GM18502 (cell line): ENCODE measurements at regions not wholly inside any gene's neighbourhood (a gene's known extent, or its start where the extent isn't known, plus 50 kb on each side); places are given as distances from the start of the nearest gene placed in this dataset.

Source experiments
- ATAC-seq: cut with Tn5 transposase; IDR thresholded peaks from one replicate; pipeline ENCODE4 v1.9.1; 2021; ENCODE audit warnings: mild to moderate bottlenecking; ENCODE audit not compliant: unreplicated experiment, poor library complexity

DNA sequence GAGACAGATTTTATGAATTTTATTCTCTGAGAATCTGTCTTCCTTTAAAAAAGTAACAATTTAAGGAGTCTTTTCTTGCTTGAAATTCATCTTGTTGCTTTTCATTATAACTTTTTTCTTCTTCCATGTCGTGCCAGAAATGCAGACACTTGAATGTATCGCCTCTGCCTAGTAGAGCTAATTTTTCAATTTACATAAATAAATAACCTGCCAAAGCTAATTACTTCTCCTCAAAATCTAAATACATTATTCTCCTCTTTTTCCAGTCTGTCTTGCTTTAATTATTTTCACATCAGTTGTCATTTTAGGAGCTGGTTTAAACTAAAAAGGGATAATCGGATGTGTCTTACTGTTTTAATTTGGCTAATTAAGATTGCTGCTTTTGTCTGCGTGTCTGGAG is 711.1 kb upstream of the SEL1L start:
- ATAC-seq, result no peak

GRCh38 chr14:82251494-82251893 is 717.8 kb upstream of the SEL1L start:
- ATAC-seq, result no peak

DNA sequence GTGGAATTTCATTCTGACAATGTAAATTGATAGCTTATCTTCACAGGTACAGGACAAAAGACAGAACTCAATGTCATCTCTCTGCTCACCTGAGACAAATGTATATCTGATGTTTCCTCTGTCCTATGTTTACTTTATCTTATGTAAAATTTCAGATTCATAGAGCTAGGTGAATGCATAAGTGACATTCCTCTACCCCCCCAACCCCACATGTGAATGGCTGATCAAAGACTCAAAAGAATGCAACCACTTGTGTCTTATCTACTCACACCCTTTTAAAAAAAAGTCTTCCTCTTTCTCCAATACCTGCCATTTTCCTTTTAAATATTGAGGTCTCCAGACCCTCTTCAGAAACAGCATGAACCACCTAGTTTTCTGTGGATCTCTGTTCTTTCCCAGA is 736.6 kb upstream of the SEL1L start:
- ATAC-seq, result no peak

- no peak for ATAC-seq
Observed at GRCh38 chr14:82298811-82299210, 765.2 kb upstream of the SEL1L start.

- ATAC-seq, result no peak
Observed at GRCh38 chr14:82309199-82309598, 775.5 kb upstream of the SEL1L start.

DNA sequence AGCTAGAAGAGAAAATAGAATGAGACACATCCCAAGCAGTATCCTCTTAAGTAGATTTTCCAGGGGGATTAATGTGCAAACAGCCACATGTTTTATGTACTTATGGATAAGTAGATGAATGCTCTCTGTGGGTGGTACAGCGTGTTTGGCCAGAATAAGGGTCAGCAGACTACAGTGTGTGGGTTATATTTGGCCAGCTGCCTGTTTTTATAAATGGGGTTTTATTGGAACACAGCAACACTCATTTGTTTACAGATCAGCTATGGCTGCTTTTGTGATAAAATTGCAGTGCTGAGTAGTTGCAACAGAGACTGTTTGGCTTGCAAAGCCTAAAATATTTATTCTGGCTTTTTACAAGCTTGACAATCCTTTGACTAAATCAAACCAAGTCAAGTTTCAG is 780.2 kb upstream of the SEL1L start:
- no peak for ATAC-seq

DNA sequence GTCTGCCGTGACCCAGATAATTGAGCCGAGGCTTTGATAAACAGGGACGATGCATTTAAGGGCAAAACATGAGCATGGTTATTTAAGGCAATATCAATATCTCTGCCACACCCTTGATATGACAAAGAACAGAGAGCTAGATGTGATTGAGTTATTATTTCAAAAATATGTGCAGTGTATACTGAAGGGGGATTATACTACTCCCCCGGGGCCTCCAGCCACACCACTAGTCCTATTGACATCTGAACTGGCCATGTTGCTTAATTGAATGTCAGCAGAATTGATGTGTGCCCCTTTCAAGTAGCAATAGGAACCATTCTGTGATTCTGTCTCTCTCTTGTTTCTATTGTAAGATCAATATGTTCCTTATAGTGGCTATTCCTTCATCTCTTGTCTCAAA is 794.8 kb upstream of the SEL1L start:
- no peak for ATAC-seq

DNA sequence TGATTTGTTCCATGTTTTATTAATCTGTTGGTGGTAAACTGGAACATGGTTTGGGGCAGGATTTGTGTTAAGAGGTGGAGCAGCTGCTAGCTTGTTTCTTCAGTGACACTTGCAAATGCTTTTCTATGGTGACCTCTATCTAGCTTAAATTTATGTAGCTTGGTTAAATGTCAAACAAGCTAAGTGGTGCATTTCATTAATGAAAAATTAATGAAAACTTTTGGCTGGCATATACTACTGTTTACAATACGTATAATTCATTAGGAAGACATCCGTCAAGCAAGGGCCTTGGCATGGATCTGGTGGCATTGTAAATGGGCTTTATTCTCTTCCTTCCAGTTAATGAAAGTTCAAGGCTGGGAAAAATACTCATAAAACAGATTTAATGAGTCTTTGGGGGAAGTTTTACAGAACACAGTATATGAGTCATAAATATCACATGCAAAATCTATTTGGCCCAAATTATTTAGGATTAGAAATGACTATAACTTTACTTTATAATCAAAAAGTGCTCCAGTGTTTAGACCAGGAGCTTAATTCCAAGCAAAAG is 807.7 kb upstream of the SEL1L start:
- no peak for ATAC-seq

- no peak for ATAC-seq
Observed at GRCh38 chr14:82342596-82342995, 808.9 kb upstream of the SEL1L start.

- no peak for ATAC-seq
Observed at GRCh38 chr14:82345184-82345583, 811.5 kb upstream of the SEL1L start.

DNA sequence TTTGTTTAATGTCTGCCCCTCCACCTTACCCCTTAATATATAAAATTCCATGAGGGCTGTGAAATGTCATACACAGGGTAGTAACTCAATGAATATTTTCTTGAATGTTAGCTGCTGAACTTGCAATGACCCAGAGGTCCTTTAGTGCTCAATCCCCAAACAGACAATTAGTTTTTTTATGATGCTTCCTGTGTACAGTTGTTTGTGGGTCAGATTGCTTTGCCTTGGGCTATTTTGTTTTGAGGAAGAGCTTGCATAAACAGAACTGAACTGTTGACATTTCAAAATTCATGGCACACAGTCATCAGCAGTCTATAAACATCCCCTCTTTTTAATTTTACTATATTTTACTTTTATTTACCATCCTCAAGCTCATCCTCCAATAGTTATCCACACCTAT is 820.5 kb upstream of the SEL1L start:
- ATAC-seq, result no peak

GRCh38 chr14:82359201-82359600 is 825.5 kb upstream of the SEL1L start:
- no peak for ATAC-seq

GRCh38 chr14:82362452-82362851 is 828.8 kb upstream of the SEL1L start:
- no peak for ATAC-seq

DNA sequence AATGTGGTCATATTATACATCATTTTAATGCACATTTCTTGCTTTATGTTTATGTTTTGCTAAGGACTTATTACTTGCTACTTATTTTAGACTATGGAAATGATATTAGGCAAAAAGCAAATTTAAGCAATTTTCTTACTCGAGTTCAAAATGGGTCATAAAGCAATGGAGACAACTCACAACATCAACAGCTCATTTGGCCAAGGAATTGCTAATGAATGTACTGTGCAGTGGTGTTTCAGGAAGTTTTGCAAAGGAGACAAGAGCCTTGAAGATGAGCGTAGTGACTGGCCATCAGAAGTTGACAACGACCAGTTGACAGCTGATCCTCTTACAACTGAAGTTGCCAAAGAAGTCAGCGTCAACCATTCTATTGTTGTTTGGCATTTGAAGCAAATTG is 831.8 kb upstream of the SEL1L start:
- ATAC-seq, result no peak

GRCh38 chr14:82366803-82367202 is 833.1 kb upstream of the SEL1L start:
- no peak for ATAC-seq

DNA sequence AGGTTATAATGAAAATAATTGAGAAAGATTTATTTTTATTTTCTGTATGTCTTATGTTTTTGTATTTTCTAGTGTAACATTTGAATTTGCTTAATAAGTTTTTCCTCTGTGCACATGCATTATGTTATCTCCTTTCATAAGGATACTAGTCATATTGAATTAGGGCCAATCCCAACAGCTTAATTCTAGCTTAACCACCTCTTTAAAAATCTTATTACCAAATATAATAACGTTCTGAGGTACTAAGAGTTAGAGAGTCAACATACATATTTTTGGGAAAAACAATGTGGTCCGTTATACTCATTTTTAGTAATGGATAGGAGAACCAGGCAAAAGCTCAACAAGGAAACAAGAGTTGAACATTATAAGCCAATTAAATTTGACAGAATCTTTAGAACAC is 845.6 kb upstream of the SEL1L start:
- ATAC-seq, result no peak

DNA sequence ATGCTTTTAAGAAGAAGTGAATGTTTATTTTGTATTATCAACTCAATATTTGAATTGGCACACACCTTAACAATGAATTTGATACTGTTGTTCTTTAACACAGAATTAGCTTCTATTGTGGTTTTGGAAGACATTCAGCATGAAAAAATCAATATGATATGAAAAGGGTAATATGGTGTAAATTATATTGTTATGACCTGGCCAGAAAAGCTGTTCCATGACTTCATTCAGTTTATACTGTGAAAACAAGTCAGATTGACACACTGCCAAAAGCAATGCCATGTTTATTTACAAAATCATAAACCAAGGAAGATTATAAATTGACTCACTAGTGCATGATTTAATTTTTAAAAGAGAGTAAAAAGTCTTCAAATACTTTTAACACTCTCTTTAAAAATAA is 851.4 kb upstream of the SEL1L start:
- no peak for ATAC-seq

DNA sequence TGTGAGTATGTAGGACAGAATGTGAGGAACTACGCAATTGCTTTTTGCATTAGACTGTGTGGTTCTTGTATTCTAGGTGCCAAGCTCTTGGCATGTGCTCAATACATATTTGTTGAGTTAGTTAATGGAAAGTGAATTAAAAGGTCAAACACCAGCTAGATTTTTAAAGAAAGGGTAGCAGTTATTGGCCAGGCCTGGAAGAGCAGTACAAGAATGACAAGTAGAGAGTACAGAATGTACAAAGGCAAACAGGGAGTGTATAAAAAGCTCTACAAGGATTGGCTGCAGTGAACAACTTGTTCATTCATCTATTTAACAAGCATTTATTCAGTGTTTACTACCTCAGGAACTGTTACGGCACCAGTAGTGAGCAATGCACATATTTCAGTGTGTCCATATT is 854.0 kb upstream of the SEL1L start:
- no peak for ATAC-seq

DNA sequence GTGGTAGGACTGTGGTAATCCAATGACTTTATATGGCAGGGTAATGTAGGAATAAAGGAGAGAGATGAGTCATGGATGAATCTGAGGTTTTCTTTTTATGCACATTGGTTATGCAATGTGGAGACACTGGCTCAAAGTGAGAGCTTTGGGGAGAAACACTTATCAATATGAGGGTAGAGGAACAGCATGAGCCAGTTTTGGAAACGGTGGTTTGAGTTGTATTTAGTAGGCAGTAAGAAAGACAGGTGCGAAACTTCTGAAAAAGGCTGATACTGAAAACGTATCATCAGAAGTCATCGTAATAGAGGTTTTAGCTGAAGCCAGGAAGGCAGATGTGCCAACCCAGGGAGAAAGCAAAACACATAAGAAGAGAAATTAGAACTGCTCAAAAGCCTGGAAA is 854.8 kb upstream of the SEL1L start:
- ATAC-seq, result no peak

DNA sequence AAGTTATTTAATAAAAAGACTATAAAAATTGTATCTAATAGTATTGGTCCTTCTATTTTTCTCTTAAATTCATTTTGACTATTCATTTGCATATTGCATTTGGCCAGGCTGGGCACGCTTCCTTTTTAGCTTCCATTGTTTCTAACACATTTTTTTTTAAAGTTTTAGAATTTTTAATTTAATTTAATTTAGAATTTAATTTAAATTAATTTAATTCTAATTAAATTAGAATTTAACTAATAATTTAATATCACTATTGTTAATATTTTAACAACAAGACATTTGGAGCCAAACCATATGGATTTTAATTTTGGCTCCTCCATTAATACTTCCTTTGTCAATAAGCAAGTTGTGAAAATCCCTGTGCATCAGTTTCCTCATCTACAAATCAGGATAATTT is 856.9 kb upstream of the SEL1L start:
- ATAC-seq, result no peak

- no peak for ATAC-seq
Observed at GRCh38 chr14:82394916-82395315, 861.3 kb upstream of the SEL1L start.

- no peak for ATAC-seq
Observed at GRCh38 chr14:82398256-82398655, 864.6 kb upstream of the SEL1L start.

- no peak for ATAC-seq
Observed at GRCh38 chr14:82403987-82404386, 870.3 kb upstream of the SEL1L start.
